Activated naive CD4-positive, alpha-beta T cell (primary cell): ENCODE measurements at regions not wholly inside any gene's neighbourhood (a gene's known extent, or its start where the extent isn't known, plus 50 kb on each side); places are given as distances from the start of the nearest gene placed in this dataset.
"Not testable (repeated sequence)": the region's sequence is repeated elsewhere in the genome, so short reads cannot be mapped to it uniquely, and the experiment has no call there.

ENCODE experiments used
- DNase-seq, 4 experiments: peaks; one replicate each; lab custom pipeline; 2025; lab: John Stamatoyannopoulos, UW

GRCh38 chr14:105734241-105734640 lies 207.9 kb downstream of the TMEM121 start:
- DNase-seq: not testable (repeated sequence)

- DNase-seq: not testable (repeated sequence)
Measured at GRCh38 chr14:105736331-105736730, 209.9 kb downstream of the TMEM121 start.

GRCh38 chr14:105737504-105738246 lies 211.3 kb downstream of the TMEM121 start:
- DNase-seq: no peak

GRCh38 chr14:105738638-105739037 lies 212.3 kb downstream of the TMEM121 start:
- DNase-seq: no peak

GRCh38 chr14:105739331-105740102 lies 213.1 kb downstream of the TMEM121 start:
- no peak for DNase-seq

- DNase-seq: not testable (repeated sequence)
Measured at GRCh38 chr14:105740272-105740671, 213.9 kb downstream of the TMEM121 start.

- not testable (repeated sequence) for DNase-seq
Measured at GRCh38 chr14:105740961-105741360, 214.6 kb downstream of the TMEM121 start.

- DNase-seq: not testable (repeated sequence)
Measured at GRCh38 chr14:105741707-105742530, 215.5 kb downstream of the TMEM121 start.

- no peak for DNase-seq
Measured at GRCh38 chr14:105742531-105742848, 216.1 kb downstream of the TMEM121 start.

GRCh38 chr14:105742904-105743701 lies 216.7 kb downstream of the TMEM121 start:
- DNase-seq: not testable (repeated sequence)

GRCh38 chr14:105744213-105744787 lies 217.9 kb downstream of the TMEM121 start:
- not testable (repeated sequence) for DNase-seq

GRCh38 chr14:105745433-105746123 lies 219.2 kb downstream of the TMEM121 start:
- DNase-seq: no peak

- DNase-seq: no peak
Measured at GRCh38 chr14:105746124-105746514, 219.7 kb downstream of the TMEM121 start.

GRCh38 chr14:105746800-105747502 lies 220.6 kb downstream of the TMEM121 start:
- not testable (repeated sequence) for DNase-seq

GRCh38 chr14:105747503-105748203 lies 221.3 kb downstream of the TMEM121 start:
- DNase-seq: not testable (repeated sequence)

- no peak for DNase-seq
Measured at GRCh38 chr14:105748204-105748578, 221.8 kb downstream of the TMEM121 start.

- DNase-seq: not testable (repeated sequence)
Measured at GRCh38 chr14:105748710-105749109, 222.3 kb downstream of the TMEM121 start.

- DNase-seq: not testable (repeated sequence)
Measured at GRCh38 chr14:105749870-105750541, 223.6 kb downstream of the TMEM121 start.

GRCh38 chr14:105751291-105751751 lies 224.9 kb downstream of the TMEM121 start:
- not testable (repeated sequence) for DNase-seq
